Gastrocnemius medialis (tissue), 4 donors: ENCODE measurements at regions not wholly inside any gene's neighbourhood (a gene's known extent, or its start where the extent isn't known, plus 50 kb on each side); places are given as distances from the start of the nearest gene placed in this dataset.

Source experiments
- CTCF ChIP-seq, 5 experiments: fragments of 450-650 bp in 3 of 5; fragments of 200-600 bp in 2 of 5; sonication (generic) in 2 of 5; IDR thresholded peaks in 4 of 5; conservative IDR thresholded peaks in 1 of 5; 1 replicate in 4 of 5; 2 replicates in 1 of 5; pipeline ENCODE4 v1.5.1; 2016 to 2019; ENCODE audit warnings: antibody characterized with exemption in 5 of 5, mild to moderate bottlenecking in 3 of 5, moderate library complexity in 3 of 5
- POLR2A ChIP-seq, 2 donors: fragments of 450-650 bp; IDR thresholded peaks; one replicate each; pipeline ENCODE4 v1.6.1; 2017; ENCODE audit warnings: antibody characterized with exemption in 2 of 2, mild to moderate bottlenecking in 2 of 2, moderate library complexity in 2 of 2

DNA sequence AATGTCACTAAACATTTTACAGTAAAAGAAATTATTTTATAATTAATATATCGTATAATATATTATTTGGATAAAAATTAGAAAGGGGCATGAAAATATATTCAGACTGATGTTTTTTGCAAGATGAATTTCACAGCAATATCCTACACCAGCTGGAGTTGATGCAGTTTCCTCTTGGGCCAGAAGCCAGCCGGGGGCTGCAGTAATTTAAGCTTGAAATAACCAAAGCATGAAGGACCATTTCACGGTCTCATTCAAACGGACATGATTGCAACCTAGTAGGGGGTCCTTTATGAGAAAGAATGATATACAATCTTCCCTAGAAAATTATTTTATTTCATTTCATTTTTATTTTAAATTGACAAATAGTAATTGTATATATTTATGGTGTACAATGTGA, 797.2 kb upstream of the PCDH9 start:
- TF ChIP-seq CTCF (IDR thresholded peaks at IDR 0.05 in 4 of 5, conservative IDR thresholded peaks at IDR 0.05 in 1 of 5): no peak
- no peak for TF ChIP-seq POLR2A (IDR thresholded peaks at IDR 0.05)
